ENCODE measurements at regions not wholly inside any gene's neighbourhood (a gene's known extent, or its start where the extent isn't known, plus 50 kb on each side); places are given as distances from the start of the nearest gene placed in this dataset.

DNA sequence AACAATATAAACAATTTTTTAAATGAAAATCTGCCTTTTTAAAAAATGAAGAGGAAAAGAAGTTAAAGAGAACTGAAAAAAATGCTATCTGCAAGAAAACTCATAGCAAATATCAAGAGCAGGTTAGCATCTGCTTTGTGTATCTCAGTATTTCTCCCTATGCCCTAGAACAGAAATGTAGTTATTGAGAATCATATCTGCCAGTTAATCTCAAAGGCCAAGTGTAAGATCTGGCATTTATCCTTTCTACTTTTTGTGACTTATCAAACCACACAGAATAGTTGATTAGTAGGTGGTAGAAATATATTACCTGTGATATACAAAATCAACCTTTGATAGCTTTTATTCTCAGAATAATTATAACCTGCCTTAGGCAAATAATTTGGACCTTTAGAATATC lies 1699.8 kb downstream of the EFNA5 start:
- TF ChIP-seq CTCF (IDR thresholded peaks at IDR 0.05; ENCODE audit: low read depth, low read length, missing control alignments) = no peak
- in situ Hi-C loops (cut with HindIII; ENCODE audit: low sequenced_read_pairs) = no loop called here

DNA sequence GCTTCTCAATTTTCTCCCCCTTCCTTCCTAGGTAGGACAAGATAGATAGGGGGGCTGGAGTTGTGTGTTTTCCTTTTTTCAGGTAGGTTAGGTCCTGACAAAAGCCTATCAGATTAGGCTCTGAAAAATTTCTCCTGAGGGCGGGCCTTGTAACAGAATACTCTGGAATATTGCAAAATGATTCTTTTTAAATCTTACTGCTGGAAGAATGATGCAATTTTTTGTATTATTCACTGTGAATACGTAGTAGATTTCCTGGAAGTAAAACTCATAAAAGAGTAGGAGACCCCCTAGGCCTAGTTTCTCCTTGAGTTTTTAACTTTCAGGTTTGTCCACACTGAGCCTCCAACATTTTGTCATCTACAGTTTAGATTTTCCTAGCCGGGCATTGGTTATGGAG lies 1701.8 kb downstream of the EFNA5 start:
- no peak overlapping the region for H3K4me3 ChIP-seq (ENCODE audit: low read depth, low read length)
- DNase-seq (ENCODE audit: low read depth) = no peak
- in situ Hi-C loops (cut with HindIII; ENCODE audit: low sequenced_read_pairs) = no loop called here
- no peak for TF ChIP-seq CTCF (IDR thresholded peaks at IDR 0.05; ENCODE audit: low read depth, low read length, missing control alignments)

More for the DNA sequence above, 1699.8 kb downstream of the EFNA5 start:
- no peak for DNase-seq (ENCODE audit: low read depth)
- H3K4me3 ChIP-seq (ENCODE audit: low read depth, low read length) = no peak overlapping the region

GRCh38 chr5:105963696-105964255 lies 1707.0 kb downstream of the EFNA5 start:
- in situ Hi-C loops (cut with HindIII; ENCODE audit: low sequenced_read_pairs) = no loop called here
- TF ChIP-seq CTCF (IDR thresholded peaks at IDR 0.05; ENCODE audit: low read depth, low read length, missing control alignments) = no peak
- no peak for DNase-seq (ENCODE audit: low read depth)
- H3K4me3 ChIP-seq (ENCODE audit: low read depth, low read length) = no peak overlapping the region

DNA sequence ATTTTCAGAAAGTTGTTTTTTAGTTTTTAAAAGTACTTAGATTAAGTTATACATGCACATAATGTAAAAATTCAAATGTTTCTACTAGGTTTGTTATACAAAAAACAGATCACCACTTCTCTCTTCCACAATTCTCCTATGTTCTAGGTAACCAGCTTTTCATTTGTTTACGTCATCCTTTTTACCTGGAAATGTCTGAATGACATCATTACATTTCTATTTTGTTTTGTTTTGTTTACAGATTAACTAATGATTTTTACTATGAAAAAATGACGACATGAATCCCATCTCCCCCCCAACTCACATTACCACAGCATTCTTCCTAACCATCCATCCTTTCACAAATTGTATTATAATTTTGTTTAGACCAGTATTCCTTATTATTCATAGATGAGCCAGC lies 1709.2 kb downstream of the EFNA5 start:
- no peak for TF ChIP-seq CTCF (IDR thresholded peaks at IDR 0.05; ENCODE audit: low read depth, low read length, missing control alignments)

DNA sequence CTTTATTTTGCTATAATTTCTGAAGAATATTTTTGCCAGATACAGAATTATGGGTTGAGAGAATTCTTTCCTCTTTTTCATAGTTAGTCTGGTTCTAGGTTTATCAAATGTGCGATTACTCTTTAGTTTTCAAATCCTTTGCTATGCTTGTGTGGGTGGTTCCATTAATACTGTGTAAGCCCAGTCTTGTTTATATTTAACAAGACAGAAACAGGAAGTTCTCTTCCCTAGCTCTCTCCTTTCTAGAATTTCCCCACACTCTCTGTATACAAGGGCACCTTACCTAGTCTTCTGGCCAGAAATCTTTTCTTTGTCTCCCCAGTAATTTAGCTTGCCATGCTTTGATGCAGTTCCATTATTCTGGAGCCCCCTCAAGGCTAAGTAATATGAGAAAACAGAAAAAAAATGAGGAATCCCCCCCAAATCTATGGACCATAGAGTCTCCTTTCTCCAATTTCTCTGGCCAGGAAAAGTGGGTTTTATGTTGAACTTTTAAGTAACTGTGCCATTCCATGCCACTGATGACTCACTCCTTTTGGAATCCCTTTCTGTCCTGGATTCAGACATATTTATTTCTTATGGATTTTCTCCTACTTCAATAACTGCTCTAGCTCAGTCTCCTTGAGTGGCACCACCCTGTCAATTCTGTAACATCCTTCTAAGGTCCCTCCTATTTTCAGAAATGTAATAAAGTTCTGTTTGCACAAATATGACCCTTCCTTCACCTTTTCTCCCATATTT lies 1714.1 kb downstream of the EFNA5 start:
- peak; percentile 5 for DNase-seq (ENCODE audit: low read depth)
- in situ Hi-C loops (cut with HindIII; ENCODE audit: low sequenced_read_pairs) = no loop called here
- TF ChIP-seq CTCF (IDR thresholded peaks at IDR 0.05; ENCODE audit: low read depth, low read length, missing control alignments) = no peak
- no peak overlapping the region for H3K4me3 ChIP-seq (ENCODE audit: low read depth, low read length)

More for the DNA sequence above, 1709.2 kb downstream of the EFNA5 start:
- no peak for DNase-seq (ENCODE audit: low read depth)
- in situ Hi-C loops (cut with HindIII; ENCODE audit: low sequenced_read_pairs) = no loop called here
- no peak overlapping the region for H3K4me3 ChIP-seq (ENCODE audit: low read depth, low read length)

DNA sequence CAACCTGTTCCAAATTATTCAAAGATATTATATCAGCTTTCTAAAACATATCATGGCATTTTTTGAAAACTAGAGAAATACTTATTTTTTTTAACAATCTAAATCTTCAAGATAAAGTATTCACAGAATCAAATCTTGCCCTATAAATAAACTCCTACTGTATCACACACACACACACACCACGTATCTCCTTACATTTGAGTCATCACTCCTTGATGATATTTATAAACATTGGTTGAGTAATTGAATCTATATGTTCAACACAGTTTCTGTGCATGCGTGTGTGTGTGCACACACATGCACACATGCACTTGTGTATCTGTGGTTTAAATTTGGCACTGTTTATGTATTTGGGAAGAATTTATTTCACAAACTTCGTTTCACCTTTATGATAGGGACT lies 1716.4 kb downstream of the EFNA5 start:
- no peak for TF ChIP-seq CTCF (IDR thresholded peaks at IDR 0.05; ENCODE audit: low read depth, low read length, missing control alignments)
- in situ Hi-C loops (cut with HindIII; ENCODE audit: low sequenced_read_pairs) = no loop called here
- DNase-seq (ENCODE audit: low read depth) = no peak
- H3K4me3 ChIP-seq (ENCODE audit: low read depth, low read length) = no peak overlapping the region
